Upper lobe of right lung (tissue), 1 donor: ENCODE measurements at regions not wholly inside any gene's neighbourhood (a gene's known extent, or its start where the extent isn't known, plus 50 kb on each side); places are given as distances from the start of the nearest gene placed in this dataset.

Source experiments
- ATAC-seq: fragments of 200-7000 bp; cut with Tn5 transposase; one replicate; pipeline ENCODE4 v1.9.1; 2020; ENCODE audit warnings: mild to moderate bottlenecking, moderate library complexity
- DNase-seq: peaks from one replicate; pipeline ENCODE4 v3.0.0-alpha.2; 2020
- H3K27ac ChIP-seq: fragments of 200-600 bp; one replicate; pipeline ENCODE4 v1.8.0; 2022
- H3K27me3 ChIP-seq: fragments of 200-600 bp; one replicate; pipeline ENCODE4 v1.8.0; 2022; ENCODE audit warnings: mild to moderate bottlenecking
- H3K36me3 ChIP-seq: fragments of 200-600 bp; one replicate; pipeline ENCODE4 v1.8.0; 2022
- H3K4me1 ChIP-seq: fragments of 200-600 bp; one replicate; pipeline ENCODE4 v1.8.0; 2022
- H3K4me3 ChIP-seq: fragments of 200-600 bp; one replicate; pipeline ENCODE4 v1.8.0; 2022; ENCODE audit warnings: mild to moderate bottlenecking
- H3K9me3 ChIP-seq: fragments of 200-600 bp; one replicate; pipeline ENCODE4 v1.8.0; 2022
- intact Hi-C: fragments of 100-400 bp; cut with DNase I; formaldehyde crosslinking; loops from one replicate; pipeline ENCODE4 v1.11.0; 2022
- TF ChIP-seq, protein P1 (sequence below): fragments of 200-600 bp; IDR thresholded peaks from one replicate; pipeline ENCODE4 v1.8.0; 2022; ENCODE audit warnings: antibody characterized with exemption
- donor health status: DM: no; HTN: yes; CAD: no; lungs with severe emphysema.

DNA sequence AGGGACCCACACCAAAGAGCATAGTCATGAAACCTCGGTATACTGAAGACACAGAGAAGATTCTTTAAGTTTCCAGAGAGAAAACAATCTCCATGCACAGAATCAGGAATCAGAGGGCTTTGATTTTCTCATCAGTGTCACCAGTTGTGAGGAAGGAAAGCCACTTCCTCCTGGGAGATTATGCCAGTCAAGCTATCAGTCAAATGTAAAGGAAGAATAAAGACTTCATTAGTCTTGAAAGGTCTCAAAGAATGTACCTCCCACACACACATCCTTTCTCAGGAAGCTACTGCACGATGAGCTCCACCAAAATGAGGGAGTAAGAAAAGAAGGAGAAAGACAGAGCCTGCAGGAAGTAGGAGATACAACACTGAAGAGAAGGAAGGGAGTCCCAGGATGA lies 486.3 kb downstream of the SHQ1 start:
- intact Hi-C loops: no loop called here
- no peak for ATAC-seq

DNA sequence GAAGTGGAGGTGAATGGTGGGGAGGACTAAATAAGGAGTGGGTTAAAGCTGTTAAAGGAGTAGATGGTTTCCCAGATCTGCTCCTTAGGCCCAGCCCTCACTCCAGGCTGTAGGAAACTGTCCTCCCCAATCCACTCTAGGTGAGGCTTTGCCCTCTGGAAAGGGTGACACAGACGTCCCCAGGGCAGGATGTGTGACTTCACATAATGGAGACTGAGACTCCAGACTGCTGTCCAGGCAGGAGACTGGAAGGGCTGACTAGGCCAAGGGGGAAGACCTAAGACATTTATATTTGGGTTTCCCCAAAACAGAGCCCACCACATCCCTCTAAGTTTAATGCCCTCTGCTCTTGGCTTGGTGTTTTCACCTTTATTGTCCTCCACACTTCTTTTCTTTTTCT lies 488.5 kb downstream of the SHQ1 start:
- intact Hi-C loops: no loop called here
- DNase-seq (no peak), ATAC-seq (no peak)
- no peaks in the 10 kb centered on the region for H3K9me3 ChIP-seq
- H3K36me3 ChIP-seq: no peaks in the 10 kb centered on the region
- TF ChIP-seq, protein P1, sequence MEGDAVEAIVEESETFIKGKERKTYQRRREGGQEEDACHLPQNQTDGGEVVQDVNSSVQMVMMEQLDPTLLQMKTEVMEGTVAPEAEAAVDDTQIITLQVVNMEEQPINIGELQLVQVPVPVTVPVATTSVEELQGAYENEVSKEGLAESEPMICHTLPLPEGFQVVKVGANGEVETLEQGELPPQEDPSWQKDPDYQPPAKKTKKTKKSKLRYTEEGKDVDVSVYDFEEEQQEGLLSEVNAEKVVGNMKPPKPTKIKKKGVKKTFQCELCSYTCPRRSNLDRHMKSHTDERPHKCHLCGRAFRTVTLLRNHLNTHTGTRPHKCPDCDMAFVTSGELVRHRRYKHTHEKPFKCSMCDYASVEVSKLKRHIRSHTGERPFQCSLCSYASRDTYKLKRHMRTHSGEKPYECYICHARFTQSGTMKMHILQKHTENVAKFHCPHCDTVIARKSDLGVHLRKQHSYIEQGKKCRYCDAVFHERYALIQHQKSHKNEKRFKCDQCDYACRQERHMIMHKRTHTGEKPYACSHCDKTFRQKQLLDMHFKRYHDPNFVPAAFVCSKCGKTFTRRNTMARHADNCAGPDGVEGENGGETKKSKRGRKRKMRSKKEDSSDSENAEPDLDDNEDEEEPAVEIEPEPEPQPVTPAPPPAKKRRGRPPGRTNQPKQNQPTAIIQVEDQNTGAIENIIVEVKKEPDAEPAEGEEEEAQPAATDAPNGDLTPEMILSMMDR: no peak
- no peak overlapping the region for H3K4me3 ChIP-seq
- H3K4me1 ChIP-seq: no peaks in the 10 kb centered on the region
- no peaks in the 10 kb centered on the region for H3K27me3 ChIP-seq
- no peak overlapping the region for H3K27ac ChIP-seq

More for the DNA sequence above, 486.3 kb downstream of the SHQ1 start:
- no peaks in the 10 kb centered on the region for H3K9me3 ChIP-seq
- DNase-seq: no peak
- H3K4me3 ChIP-seq: no peak overlapping the region
- TF ChIP-seq, protein P1: no peak
- H3K27me3 ChIP-seq: no peaks in the 10 kb centered on the region
- H3K27ac ChIP-seq: no peak overlapping the region
- no peaks in the 10 kb centered on the region for H3K4me1 ChIP-seq
- H3K36me3 ChIP-seq: no peaks in the 10 kb centered on the region

DNA sequence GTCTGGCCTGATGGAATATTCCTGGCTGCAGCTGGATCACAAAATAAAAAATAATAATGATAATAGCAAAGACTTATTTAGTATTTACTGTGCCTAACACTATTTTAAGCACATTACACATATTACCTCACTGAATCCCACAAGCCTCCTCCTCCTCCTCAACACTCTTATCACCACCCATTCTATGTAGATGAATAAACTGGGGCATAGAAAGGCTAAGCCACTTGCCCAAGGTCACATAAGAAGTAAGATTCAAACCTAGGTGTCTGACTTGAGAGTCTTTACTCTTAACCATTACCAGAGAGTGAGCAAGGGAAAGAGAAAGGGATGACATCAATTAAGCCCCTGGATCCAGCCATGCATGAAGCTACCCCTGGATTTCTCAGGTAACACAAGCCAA lies 493.1 kb downstream of the SHQ1 start:
- Histone ChIP-seq H3K9me3 (no peaks in the 10 kb centered on the region), H3K4me3 (no peak overlapping the region), H3K4me1 (no peaks in the 10 kb centered on the region), H3K27me3 (no peaks in the 10 kb centered on the region), H3K27ac (no peak overlapping the region), H3K36me3 (no peaks in the 10 kb centered on the region)
- ATAC-seq: no peak
- DNase-seq: no peak
- TF ChIP-seq, protein P1: no peak
- intact Hi-C loops: no loop called here

DNA sequence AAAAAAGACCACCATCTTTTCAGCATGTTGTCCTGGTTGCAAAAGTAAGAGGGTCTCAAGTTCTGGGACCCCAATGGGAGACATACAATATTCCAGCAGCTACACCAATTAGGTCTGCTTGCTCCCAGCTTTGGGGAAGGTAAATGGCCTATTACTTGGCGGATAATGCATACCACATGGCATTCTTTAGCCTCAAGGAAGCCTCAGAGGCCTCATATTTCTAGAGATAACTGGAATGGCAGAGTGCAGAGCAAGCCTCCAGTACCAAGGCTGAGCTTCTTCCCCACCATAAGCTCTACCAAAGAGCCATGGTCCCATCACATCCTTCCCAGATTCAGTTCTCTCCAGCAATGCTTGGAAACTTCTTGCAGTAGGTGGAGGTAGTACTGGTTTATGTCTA lies 493.8 kb downstream of the SHQ1 start:
- no peaks in the 10 kb centered on the region for H3K27me3 ChIP-seq
- H3K27ac ChIP-seq: no peak overlapping the region
- intact Hi-C loops: no loop called here
- ATAC-seq: no peak
- H3K36me3 ChIP-seq: no peaks in the 10 kb centered on the region
- H3K9me3 ChIP-seq: no peaks in the 10 kb centered on the region
- no peak for DNase-seq
- TF ChIP-seq, protein P1: no peak
- no peak overlapping the region for H3K4me3 ChIP-seq
- no peaks in the 10 kb centered on the region for H3K4me1 ChIP-seq

DNA sequence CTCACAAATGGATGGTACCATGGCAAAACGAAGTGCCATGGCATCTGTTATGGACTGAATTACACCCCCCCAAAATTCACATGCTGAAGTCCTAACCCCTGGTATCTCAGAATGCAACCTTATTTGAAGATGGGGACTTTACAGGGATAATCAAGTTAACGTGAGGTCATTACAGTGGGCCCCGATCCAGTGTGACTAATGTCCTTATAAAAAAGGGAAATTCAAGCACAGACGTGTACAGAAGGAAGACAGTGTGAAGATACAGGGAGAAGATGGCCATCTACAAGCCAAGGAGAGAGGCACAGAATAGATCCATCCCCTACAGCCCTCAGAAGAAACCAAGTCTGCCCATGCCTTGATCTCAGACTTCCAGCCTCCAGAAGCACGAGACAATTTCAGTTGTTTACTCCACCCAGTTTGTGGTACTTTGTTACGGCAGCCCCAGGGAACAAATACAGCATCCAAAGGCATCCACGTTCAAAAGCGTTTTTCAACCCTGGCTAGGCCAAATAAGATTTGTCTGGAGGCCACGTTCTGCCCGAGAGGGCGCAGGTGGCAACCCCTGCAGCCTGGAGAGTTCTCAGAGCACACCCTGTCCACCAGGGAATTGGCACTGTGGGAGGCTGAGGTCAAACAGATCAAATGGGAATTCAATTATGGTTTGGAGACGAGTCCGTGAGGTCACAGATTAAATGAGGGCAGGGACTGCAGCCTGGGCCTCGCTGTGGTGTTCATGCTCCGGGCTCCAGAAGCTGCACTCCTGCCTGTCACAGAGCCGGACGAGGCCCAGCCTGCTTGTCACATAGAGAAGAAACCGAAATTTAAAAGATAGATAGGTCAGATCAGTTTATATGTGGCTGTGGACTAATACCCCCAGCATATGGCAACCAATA lies 494.8 kb downstream of the SHQ1 start:
- no peak for DNase-seq
- intact Hi-C loops: no loop called here

More for the DNA sequence above, 494.8 kb downstream of the SHQ1 start:
- no peaks in the 10 kb centered on the region for H3K4me1 ChIP-seq
- no peak overlapping the region for H3K4me3 ChIP-seq
- H3K27ac ChIP-seq: no peak overlapping the region
- ATAC-seq: no peak
- H3K27me3 ChIP-seq: no peaks in the 10 kb centered on the region
- no peaks in the 10 kb centered on the region for H3K36me3 ChIP-seq
- no peaks in the 10 kb centered on the region for H3K9me3 ChIP-seq
- TF ChIP-seq, protein P1: no peak
